ENCODE measurements at regions not wholly inside any gene's neighbourhood (a gene's known extent, or its start where the extent isn't known, plus 50 kb on each side); places are given as distances from the start of the nearest gene placed in this dataset.
"Not testable (repeated sequence)": the region's sequence is repeated elsewhere in the genome, so short reads cannot be mapped to it uniquely, and the experiment has no call there.

DNA sequence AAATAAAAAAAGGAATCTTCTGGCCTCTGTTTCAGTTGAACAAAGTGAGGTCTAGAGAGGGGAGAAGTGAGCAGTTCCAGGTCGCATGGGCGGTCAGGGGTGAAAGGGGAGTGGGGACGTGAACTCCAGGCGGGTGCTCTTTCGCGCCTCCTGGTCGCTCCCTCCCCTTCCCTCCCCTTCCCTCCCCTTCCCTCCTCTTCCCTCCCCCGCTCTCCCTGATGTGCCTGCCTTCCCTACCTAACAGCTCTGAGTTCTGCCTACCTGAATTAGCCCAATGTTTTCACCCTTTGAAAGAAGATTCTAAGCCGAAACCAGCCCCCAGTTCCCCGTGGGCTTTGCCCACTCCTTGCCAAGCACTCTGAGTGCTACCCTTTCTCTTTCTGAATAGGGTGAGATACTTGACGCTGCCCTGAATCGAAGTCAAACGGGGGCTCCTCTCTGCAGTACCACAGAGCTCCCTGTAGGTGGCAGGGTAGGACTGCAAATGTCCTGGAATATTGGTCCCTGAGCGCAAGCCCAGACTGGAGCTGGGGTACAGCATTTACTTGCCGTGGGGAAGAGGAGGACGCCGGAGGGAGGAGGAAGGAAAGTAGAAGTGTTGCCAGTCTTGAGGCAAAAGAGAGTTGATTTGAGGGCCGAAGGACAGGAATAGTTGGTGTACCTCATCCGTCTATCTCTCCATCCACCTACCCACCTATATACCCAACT is 214.4 kb downstream of the NPIPA7 start:
- H3K27ac ChIP-seq; H3K4me3 ChIP-seq; DNase-seq (ENCODE audit: low spot score): not testable (repeated sequence)
- TF ChIP-seq, protein P1, sequence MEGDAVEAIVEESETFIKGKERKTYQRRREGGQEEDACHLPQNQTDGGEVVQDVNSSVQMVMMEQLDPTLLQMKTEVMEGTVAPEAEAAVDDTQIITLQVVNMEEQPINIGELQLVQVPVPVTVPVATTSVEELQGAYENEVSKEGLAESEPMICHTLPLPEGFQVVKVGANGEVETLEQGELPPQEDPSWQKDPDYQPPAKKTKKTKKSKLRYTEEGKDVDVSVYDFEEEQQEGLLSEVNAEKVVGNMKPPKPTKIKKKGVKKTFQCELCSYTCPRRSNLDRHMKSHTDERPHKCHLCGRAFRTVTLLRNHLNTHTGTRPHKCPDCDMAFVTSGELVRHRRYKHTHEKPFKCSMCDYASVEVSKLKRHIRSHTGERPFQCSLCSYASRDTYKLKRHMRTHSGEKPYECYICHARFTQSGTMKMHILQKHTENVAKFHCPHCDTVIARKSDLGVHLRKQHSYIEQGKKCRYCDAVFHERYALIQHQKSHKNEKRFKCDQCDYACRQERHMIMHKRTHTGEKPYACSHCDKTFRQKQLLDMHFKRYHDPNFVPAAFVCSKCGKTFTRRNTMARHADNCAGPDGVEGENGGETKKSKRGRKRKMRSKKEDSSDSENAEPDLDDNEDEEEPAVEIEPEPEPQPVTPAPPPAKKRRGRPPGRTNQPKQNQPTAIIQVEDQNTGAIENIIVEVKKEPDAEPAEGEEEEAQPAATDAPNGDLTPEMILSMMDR (IDR thresholded peaks at IDR 0.05), result peak; percentile 32

GRCh38 chr16:16595029-16595718 is 216.2 kb downstream of the NPIPA7 start:
- not testable (repeated sequence) for H3K4me3 ChIP-seq; H3K27ac ChIP-seq; DNase-seq (ENCODE audit: low spot score)

- not testable (repeated sequence) for H3K4me3 ChIP-seq
Measured at GRCh38 chr16:16601239-16601638, 222.3 kb downstream of the NPIPA7 start.

DNA sequence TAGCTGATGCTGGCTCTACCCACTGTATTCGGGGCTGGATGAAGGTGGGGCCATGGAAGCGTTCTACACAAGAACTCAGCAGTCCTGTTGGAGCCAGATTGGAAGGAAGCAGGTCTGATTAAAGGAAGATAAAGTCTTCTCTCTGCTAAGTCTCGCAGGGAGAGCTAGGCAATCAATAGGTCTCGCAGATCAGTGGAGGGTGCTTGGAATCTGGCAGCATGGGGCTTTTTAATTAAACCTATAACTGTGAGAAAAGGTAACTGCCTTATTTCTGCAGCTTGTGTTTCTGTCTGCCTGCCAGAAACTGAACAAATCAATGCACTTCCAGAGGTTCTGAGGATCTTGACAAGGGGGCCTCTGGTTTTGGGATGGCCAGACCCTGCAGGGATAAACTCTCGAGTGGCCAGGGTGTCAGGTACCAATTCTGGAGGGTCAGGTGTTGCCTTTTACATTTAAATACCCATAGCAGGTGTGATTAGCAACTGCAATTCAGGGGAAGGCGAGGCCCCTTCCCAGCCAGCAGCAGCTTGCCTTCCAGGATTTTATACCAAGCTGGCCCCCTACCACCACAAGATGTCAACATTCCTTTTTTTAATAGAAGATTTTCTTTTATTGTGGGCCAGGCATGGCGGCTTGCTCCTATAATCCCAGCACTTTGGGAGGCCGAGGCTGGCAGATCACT is 228.6 kb downstream of the NPIPA7 start:
- H3K4me3 ChIP-seq; H3K27ac ChIP-seq; DNase-seq (ENCODE audit: low spot score): not testable (repeated sequence)

More at GRCh38 chr16:16601239-16601638, 222.3 kb downstream of the NPIPA7 start:
- DNase-seq (ENCODE audit: low spot score); H3K27ac ChIP-seq: not testable (repeated sequence)

- not testable (repeated sequence) for H3K27ac ChIP-seq, H3K4me3 ChIP-seq
- peak; percentile 24 for DNase-seq (ENCODE audit: low spot score)
Measured at GRCh38 chr16:16609627-16610026, 230.7 kb downstream of the NPIPA7 start.

DNA sequence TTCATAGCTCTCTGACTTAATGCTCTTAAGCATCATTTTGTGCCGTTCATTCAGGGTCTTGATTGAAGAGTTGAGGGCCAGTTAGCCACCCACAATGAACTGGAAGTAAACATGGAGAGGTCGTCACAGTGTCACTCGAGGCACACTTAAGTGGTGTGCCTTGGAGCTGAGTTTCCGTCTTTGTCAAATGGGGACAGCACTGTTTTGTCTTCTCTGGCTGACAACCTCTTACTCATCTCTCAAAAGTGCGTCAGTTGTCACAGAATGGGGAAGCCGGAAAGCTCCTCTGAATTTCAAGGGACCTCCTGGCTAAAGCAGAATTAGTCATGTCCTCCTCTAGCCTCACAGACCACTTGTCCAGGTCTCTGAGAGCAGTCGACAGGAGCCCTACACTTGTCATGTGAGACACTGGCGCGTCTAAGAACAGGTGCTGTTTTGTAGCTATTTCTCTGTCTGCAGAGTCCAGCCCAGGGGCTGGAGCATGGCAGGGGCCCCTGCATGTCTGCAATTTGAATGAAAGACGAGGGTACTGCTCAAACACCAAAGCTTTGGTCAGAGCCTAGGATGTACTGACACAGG is 231.5 kb downstream of the NPIPA7 start:
- not testable (repeated sequence) for H3K4me3 ChIP-seq; H3K27ac ChIP-seq; DNase-seq (ENCODE audit: low spot score)

DNA sequence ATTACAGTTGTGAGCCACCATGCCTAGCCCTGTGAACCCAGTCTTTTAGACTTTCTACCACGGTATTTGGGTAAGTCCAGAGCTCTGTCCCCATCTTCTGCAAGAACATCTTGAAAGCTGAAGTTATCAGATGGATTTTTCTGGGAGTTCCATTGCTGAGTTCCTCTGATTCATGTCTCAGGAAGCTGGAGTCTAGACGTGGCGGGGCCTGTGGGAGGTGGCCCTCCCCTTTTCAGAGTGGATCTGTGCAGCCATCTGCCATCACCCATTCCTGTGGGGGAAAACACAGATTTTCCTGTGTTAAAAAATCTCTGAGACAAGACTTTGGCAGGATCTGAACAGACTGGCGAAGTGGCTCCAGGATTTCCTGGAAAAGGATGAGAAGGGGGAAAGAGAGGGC is 234.3 kb downstream of the NPIPA7 start:
- DNase-seq (ENCODE audit: low spot score); H3K4me3 ChIP-seq: not testable (repeated sequence)

DNA sequence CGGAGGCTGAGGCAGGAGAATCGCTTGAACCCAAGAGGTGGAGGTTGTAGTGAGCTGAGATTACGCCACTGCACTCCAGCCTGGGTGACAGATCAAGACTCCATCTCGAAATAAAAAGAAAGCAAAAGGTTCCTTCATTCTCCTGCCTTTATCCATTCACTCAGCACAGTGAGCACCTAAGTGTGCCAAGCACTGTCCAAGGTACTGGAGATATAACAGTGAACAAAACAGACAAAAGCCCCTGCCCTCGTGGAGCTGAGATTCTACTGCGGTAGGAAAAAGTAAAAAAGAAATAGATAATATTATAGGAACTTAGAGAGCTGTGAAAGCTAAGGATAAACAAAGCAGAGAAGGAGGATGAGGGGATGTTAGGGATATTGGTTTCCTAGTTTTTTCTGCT is 235.5 kb downstream of the NPIPA7 start:
- DNase-seq (ENCODE audit: low spot score); H3K4me3 ChIP-seq: not testable (repeated sequence)

More for the DNA sequence above, 234.3 kb downstream of the NPIPA7 start:
- not testable (repeated sequence) for H3K27ac ChIP-seq

GRCh38 chr16:16618963-16619465 is 240.1 kb downstream of the NPIPA7 start:
- DNase-seq (ENCODE audit: low spot score); H3K4me3 ChIP-seq; H3K27ac ChIP-seq: not testable (repeated sequence)

More for the DNA sequence above, 235.5 kb downstream of the NPIPA7 start:
- H3K27ac ChIP-seq, result not testable (repeated sequence)

GRCh38 chr16:16624367-16624766 is 245.4 kb downstream of the NPIPA7 start:
- H3K4me3 ChIP-seq; H3K27ac ChIP-seq; DNase-seq (ENCODE audit: low spot score): not testable (repeated sequence)

DNA sequence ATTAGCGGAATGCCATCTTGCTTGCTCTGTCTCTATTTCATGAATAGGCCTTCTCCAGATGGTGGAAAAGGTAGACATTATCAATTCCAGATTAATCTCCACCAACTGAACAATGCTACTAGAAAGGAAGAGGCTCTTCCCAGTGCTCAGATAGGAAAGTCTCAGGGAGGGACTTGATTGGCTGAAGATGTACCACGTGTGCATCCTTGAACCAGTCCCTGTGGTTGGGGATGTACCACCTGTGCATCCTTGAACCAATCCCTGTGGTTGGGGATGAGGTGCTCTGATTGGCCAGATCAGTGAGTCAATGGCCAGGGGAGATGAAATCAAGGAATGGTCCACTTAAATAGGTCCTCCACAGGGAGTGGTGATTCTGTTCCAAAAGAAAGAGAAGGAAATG is 246.2 kb downstream of the NPIPA7 start:
- H3K4me3 ChIP-seq; H3K27ac ChIP-seq; DNase-seq (ENCODE audit: low spot score): not testable (repeated sequence)

DNA sequence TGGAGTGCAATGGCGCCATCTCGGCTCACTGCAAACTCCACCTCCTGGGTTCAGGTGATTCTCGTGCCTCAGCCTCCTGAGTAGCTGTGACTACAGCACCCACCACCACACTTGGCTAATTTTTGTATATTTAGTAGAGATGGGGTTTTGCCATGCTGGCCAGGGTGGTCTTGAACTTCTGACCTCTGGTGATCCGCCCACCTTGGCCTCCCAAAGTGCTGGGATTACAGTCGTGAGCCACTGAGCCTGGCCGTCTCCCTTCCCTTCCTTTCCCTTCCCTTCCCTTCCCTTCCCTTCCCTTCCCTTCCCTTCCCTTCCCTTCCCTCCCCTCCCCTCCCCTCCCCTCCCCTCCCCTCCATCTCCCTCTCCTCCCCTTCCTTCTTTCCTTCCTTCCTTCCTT is 248.9 kb downstream of the NPIPA7 start:
- not testable (repeated sequence) for H3K4me3 ChIP-seq; DNase-seq (ENCODE audit: low spot score)

DNA sequence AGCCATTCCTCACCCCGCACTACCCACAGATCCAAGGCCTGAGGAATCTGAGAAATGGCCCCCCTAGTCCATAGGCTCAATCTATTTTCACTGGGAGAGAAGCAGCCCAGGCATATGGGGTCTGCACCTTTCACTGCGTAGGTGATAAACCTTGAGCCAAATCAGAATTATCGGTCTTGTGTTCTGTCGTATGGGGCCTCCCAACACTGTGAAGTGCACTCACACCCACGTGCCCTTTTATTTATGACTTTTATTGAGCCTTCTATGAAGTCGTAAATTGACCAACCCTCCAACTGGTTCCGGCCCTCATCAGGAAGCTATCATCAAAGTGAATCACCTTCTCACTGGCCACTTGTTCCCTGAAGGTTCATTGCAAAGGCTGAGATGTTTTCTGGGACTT is 259.3 kb downstream of the NPIPA7 start:
- H3K27ac ChIP-seq; H3K4me3 ChIP-seq; DNase-seq (ENCODE audit: low spot score): not testable (repeated sequence)

More for the DNA sequence above, 248.9 kb downstream of the NPIPA7 start:
- not testable (repeated sequence) for H3K27ac ChIP-seq

DNA sequence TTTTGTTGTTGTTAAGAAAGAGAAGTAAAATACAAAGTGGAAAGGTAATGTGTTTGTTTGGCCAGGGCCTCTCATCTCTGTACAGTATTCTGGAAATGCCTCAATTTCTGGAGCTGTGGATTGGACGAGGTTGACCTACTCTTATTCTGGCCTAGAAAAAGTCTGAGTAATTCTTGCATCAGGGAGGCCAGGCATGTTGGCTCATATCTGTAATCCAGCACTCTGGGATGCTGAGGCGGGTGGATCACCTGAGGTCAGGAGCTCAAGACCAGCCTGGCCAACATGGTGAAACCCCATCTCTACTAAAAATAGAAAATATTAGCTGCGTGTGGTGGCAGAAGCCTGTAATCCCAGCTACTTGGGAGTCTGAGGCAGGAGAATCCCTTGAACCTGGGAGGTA is 259.8 kb downstream of the NPIPA7 start:
- not testable (repeated sequence) for H3K27ac ChIP-seq; H3K4me3 ChIP-seq; DNase-seq (ENCODE audit: low spot score)

- not testable (repeated sequence) for H3K27ac ChIP-seq; DNase-seq (ENCODE audit: low spot score); H3K4me3 ChIP-seq
Measured at GRCh38 chr16:16643828-16644227, 264.9 kb downstream of the NPIPA7 start.

GRCh38 chr16:16648002-16648401 is 269.1 kb downstream of the NPIPA7 start:
- not testable (repeated sequence) for DNase-seq (ENCODE audit: low spot score); H3K27ac ChIP-seq; H3K4me3 ChIP-seq

DNA sequence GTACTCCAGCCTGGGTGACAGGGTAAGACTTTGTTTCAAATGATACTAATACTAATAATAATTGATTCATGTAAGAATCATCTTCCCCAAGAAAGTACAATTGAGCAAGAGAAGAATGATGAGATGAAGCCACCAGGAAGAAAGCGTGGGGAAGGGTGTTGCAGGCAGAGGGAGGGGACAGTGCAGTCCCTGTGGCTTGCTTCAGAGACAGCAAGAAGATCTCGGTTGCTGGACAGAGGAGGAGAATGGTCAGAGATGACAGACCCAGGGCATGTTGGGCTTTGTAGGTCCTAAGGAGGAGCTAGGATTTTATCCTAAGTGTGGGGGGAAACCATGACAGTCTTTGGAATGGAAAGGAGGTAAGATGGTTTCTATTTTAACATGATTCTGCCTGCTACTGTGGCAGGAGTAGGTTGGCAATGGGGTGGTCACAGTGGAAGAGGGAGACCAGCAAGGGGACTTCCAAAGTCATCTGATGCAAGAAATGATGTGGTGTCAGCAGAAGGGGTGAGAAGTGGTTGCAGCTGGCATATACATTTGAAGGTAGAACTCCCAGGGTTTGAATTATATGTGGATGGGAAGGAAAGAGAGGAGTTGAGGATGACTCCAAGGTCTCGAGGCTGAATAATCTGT is 293.4 kb downstream of the NPIPA7 start:
- not testable (repeated sequence) for DNase-seq (ENCODE audit: low spot score); H3K4me3 ChIP-seq; H3K27ac ChIP-seq

Data from coronary artery (tissue), 2 donors.